SK-N-DZ (cell line): ENCODE measurements at regions not wholly inside any gene's neighbourhood (a gene's known extent, or its start where the extent isn't known, plus 50 kb on each side); places are given as distances from the start of the nearest gene placed in this dataset.

ENCODE experiments used
- DNase-seq: peaks from one replicate; pipeline ENCODE4 v3.0.0-alpha.2; 2015; ENCODE audit warnings: low spot score

DNA sequence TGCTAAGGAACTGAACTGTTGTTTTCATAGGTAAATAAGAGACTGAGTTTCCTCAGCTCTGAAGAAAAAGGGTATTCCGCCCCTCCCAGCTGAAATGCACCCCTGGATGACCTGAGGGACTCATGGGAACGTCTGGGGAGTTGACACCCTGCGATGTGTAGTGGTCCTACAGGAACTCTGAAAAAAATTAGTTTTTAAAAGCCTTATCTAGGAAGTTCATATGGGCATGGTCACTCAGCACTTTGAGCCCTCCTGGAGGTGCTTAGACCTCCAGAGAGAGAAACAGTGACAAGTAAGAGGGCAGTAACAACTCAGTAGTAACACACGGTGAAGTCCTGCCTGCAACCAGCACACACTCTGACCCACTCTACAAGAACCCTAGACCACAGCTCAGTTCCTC is 91.2 kb upstream of the CNOT2 start:
- DNase-seq, result no peak

DNA sequence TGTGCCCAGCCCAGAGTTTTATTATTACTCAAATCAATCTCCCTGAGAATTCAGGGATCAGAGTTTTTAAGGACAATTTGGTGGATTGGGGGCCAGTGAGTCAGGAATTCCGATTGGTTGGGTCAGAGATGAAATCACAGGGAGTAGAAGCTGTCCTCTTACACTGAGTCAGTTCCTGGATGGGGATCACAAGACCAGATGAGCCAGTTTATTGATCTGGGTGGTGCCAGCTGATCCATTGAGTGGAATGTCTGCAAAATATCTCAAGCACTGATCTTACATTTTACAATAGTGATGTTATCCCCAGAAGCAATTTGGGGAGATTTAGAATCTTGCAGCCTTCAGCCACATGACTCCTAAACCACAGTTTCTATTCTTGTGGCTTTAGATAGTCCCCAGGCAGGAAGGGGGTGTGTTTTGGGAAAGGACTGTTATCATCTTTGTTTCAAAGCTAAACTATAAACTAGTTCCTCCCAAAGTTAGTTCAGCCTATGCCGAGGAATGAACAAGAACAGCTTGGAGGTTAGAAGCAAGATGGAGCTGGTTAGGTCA is 89.1 kb upstream of the CNOT2 start:
- DNase-seq, result no peak

DNA sequence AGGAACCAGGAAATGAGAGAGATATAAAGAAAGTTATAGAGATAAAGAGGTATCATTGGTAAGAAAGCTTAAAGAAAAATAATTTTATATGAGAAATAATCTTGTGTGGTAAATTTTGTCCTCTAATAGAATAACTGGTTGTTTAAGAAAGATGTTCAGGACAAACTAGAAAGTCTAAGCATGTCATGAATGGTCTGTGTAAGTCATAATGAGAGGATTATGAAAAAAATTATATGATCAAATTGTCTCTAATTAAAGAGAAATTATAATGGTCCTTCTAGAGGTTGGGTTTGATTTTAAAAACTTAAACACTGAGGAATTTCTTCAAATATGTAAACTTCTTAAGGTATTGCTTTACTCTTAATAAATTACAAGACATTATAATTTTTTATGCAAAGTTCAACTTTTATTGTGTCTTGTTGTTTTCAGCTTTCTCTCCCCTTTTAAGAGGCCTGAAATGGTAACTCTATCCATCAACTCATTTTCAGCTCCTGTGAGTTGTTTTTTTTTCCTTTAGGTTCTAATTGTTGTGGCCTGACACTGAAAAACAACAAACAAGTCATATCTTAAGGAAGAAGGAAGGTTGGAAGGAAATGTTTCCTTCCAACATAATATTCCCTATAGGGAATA is 88.2 kb upstream of the CNOT2 start:
- no peak for DNase-seq

DNA sequence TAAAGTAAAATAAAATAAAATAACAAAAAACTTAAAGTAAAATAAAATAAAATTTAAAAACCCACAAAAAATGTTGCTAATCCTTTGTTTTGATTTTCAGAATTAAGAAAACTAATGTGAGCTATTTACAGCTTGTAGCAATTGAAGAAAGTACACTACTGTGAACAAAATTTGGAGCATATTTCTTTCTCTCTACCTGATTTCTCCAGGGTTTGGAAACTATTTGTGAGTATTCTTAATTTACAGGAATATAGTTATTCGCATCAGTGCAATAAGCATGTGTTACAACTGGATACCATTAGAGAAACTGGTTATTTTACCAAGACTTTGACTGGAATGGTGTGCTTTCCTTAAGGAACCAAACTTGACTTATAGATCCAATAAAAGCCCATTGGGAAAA is 86.1 kb upstream of the CNOT2 start:
- no peak for DNase-seq

DNA sequence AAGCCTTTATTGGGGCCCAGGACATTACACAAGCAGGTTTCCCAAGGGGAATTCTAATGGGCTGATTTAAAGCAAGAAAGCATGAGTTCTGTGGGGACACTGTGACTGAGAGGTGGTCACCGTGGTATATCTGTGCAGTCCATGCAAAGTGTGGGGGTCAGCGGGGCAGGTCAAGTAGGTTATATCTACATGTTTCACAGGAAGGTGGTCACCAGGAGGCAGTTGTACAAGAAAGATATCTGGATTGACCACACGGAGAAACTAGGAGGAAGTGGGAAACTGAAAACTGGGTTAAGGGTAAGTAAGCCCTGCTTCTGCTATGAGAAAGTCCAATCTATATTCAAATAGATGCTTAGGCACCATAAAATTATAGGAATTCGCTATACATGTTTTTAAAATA is 77.8 kb upstream of the CNOT2 start:
- no peak for DNase-seq

DNA sequence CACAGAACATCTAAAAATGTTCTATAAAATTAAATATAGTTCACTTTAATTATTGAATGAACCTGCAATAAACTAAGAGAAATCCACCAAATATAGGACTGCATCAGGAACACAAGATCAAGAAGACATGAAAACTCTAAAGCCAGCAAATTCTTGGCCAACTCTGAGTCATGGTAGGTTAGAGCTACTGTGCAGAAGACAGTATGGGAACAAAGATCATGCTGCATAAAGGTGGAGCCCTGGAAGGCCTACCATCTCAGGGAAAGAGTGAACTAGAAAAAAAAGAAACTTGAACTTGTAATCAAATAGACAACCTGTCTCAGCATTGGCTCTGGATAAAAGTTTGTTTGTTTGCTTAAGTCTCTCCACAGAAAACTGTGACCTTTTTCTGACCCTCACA is 66.9 kb upstream of the CNOT2 start:
- DNase-seq, result no peak

DNA sequence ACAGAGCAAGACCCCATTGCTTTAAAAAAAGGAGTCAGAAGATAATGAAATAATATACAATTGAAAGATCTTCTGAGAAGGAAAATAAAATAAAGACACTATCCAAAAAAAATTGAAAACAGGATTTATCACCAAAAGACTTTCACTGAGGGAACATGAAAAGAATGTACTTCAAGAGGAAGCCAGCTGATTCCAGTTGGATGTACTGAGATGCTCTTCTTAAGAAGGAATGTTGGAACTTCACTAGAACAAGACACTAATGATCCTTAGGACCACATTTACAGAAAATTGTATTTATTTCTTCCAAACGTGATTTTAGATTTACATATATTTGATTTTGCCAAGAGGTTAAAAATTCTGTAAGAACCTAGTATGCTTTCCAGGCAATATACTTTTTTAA is 65.6 kb upstream of the CNOT2 start:
- DNase-seq, result no peak

DNA sequence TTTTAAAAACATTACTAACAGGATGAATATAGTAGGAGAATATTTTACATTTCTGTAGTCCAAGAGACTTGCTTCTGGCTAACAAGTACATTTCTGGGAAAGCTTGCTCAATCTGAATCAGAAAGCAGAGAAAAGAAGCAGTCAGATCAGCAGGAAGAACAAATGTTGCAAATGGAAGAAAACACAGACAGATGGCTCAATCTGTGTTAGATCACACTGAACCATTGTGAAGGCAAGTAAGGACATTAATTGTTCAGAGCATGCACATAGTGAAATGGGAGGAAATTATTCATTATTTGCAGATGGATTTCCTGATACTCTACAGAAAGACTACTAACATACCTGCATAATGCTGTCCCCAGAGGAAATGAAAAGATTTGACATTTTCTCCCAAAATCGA is 65.2 kb upstream of the CNOT2 start:
- no peak for DNase-seq

DNA sequence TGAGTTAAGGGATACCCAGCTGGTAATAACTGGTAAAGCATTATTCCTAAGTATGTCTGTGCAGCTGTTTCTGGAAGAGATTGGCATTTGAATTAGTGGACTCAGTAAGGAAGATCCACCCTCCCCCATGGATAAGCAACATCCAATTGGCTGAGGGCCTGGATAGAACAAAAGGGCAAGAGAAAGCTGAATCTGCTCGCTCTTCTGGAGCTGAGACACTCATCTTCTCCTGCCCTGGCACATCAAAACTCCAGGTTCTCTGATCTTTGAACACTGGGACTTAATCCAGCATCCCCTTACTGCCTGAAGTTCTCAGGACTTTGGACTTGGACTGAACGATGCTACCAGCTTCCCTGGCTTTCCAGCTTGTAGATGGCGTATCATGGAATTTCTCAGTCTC is 63.1 kb upstream of the CNOT2 start:
- DNase-seq, result no peak

DNA sequence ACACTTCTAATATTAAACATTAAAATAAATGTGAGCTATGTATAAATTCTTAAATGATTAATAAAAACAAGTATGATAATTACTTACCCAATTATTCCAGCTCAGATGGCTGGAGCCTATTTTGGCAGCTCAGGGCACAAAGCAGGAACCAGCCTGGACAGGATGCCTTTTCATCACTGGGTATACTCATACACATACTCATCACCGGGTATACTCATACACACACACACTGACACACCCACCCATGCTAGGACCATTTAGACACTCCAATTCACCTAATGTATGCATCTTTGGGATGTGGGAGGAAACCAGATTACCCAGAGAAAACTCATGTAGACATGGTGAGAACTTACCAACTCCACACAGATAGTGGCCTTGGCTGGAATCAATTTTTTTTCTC is 57.9 kb upstream of the CNOT2 start:
- DNase-seq, result no peak

DNA sequence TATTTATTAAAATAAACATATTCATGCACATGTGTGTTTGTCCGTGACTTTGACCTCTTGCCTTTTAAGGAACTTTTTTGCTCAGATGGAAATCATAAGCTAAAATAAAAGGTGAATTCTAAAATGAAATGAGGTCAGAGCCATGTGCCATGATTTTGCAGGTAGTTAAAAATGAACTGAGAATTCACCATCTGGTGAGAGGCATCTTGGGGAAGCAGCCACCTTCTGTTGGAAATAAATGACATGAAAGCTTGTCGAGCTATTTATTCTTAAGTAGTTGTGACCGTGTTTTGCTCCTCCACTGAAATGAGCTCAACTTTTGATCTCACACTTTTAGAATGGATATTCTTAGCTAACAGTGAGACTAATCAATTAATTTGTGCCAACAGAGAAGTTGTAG is 56.8 kb upstream of the CNOT2 start:
- DNase-seq, result no peak

DNA sequence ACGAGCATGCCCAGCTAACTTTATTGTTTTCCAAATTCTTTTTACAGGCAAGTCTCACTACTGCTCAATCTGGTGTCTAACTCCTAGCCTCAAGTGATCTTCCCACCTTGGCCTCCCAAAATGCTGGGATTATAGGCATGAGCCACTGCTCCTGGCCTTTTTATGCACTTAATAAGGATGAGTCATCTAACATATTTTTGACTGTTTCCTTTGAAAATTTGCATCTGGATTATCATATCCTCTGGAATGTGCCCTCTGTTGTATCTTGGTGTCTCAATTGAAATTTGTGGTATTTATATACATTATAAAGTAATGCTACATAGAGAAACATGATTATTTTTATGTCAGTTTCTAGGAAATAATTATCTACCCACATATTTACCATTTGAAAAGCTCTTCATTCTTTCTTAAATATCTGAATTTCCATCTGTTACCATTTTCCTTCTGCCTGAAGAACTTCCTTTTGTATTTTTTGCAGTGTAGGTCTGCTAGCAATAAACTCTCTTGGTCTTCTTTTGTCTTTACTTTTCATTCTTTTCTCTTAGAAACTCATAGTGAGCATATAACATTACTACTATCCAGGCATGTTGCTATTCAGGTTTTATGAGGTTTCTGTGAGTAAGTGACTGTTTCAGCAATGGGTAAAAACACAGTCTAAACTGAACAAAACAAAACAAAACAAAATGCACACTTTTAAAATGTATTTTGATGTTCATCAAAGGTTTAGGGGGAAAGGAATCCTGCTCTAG is 52.8 kb upstream of the CNOT2 start:
- DNase-seq, result no peak
